Raji (cell line): ENCODE measurements at regions not wholly inside any gene's neighbourhood (a gene's known extent, or its start where the extent isn't known, plus 50 kb on each side); places are given as distances from the start of the nearest gene placed in this dataset.

ENCODE experiments used
- POLR2A ChIP-seq: IDR thresholded peaks from 2 replicates; pipeline ENCODE4 v1.6.1; 2011; ENCODE audit warnings: low read depth, low read length, control low read depth; ENCODE audit not compliant: insufficient read depth

DNA sequence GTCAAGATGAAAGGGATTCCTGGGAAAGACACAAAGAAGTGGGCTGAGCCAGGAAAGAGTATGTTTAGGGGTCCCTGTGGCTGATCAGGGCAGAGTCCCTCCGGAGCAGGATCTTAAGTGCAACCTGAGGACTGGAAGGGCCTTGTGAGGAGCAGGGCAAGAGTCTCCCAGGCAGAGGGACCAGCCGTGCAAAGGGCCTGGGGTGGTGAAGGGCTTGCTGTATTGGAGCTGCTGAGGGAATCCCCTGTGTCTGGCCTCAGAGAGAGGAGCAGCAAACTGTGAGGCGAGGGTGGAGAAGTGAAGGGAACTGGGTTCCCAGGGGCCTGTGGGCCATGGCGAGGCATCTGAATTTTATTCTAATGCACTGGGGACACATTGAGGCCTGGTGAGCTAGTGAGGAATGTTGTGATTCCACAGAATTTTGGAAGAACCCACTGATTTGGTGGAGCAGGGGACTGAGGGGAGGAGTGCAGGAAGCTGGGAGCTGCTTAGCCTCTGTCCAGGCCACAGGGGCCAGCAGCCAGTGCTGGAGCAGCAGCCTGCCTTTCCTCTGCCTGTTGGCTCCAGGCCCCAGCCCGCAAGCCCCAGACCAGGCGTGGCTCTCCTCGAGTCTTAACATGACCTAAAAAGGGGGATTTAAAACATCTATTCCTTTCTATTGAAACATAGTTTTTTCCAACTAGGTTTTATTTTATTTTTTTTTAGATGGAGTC is 138.4 kb upstream of the IGFBP3 start:
- TF ChIP-seq POLR2A: no peak

DNA sequence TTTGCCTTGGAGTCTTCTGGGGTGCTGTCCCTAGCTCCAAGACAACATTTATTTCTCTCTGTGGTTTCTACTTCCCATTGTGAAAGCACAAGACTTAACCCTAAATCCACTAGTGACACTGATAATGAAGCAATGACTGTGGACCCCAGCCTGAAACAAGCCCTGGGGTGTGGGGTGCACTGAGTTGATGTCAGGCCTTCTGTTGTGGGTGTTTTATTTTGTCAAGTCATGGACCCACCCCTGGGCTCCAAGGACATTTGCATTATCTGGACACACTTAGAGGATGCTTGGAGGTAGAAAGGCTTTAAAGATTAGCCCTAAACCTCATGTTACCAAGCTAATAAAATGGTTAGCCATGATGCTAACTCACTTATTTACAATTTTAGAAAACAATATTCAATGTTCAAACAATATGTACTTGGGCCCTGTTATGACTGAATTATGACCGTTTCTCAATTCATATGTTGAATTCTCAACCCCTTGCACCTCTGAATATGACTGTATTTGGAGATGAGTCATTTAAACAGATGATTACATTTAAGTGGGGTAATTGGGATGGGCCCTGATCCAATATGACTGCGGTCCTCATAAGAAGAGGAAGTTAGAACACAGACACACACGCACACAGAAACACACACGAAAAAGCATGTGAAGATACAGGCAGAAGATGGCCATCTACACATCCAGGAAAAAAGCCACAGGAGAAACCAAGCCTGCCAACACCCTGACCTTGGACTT is 137.2 kb upstream of the IGFBP3 start:
- no peak for TF ChIP-seq POLR2A

DNA sequence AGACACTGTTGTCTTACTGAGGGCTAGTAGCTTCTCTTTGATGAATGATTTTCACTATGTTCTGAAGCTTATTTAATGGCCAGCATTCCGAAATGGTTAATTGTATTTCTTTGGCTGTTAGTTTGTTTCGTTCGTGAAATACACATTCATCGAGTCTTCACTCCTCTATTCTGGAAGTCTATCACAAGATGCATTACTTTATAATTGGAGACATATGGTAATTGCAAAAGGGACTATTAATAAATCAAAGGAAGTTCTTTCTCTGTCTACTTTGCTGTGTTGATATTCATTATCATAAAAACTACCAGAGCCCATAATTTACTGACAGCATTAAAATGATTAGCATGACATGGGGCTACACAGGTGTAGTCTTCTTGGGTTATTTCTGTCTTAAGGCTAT is 133.8 kb upstream of the IGFBP3 start:
- TF ChIP-seq POLR2A: no peak

DNA sequence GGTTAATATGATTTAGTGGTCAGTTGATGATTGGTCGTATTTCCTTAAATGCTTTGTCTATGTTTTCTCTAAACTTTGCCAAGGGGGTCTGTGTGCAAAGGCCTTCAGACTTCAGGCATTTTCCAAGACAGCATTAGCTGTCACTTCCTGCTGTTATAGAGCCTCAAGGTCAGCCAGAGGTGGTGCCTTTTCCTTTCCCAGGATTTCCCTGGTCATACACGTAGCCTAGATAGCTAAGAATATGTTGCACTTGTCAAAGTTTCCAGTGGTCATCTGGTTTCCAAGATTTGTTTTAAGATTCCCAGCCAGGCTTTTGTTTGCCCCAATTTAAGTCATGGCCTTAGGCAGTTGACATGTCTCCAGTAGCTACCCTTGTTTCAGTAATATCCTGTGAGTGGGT is 133.2 kb upstream of the IGFBP3 start:
- no peak for TF ChIP-seq POLR2A

DNA sequence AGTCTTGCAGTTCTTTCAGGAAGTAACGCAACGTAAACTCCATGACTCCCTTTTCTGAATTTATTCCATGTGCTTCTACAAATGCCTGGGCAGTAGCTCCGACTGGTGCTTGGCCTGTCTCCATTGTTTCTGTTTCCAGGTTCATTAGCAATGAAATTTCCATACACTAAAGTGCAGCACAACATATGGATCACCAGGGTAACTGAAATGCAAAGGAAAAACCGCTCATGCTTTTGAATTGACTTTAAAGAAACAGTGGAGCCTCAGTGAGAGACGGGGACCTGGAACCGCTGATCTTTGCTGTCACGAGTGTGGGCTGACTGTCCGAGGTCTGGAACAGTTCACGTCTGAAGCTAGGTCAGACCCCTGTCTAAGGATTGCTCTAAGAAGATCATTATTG is 126.5 kb upstream of the IGFBP3 start:
- TF ChIP-seq POLR2A: no peak

DNA sequence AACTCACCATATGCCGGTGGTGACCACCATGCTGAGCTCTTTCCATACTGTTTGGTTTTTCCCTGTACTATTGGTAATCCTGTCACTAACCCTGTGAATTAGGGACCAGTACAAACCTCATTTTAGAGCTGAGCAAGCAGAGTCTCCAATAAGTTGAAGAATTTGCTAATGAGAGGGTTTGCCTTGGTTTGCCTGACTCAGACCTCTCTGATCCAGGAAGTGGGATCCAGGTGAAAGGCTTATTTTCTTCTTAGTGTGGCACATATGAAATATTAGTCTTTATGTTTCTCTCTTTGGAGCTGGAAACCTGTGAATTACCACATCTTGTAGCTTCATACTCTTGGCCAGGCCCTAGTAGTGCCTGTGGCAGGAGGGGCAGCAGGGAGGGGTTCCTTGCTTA is 114.1 kb upstream of the IGFBP3 start:
- TF ChIP-seq POLR2A: no peak

DNA sequence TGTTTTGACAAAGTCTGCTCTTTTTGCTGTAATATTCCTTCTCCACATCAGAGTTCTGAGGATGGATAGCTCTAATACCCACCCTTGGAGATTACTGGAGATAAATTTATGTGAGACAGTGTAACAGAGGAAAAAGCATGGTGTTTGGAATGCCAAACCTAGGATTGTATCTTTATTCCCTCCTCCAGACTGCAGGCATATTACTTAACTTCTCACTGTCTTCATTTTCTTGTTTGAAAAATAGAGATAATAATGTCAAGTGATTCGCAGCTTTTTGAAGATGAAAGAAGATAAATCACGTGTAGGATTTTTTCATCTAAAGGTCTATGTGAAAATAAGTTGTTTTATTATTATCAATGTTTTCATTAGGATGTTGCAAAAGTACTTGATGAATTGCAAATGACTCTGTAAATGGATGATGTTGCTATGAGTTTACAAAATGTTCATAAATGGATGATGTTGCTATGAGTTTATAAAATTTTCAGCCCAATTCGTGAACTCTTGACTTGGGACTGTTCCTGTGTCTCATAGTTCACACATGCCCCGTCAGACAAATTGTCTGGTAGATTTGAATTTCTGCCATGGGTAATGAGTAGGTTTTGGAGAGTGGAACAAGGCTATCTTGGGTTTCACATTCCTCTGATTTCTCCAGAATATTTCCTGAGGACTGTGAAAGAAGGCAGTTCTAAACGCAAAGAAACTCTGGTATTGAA is 113.1 kb upstream of the IGFBP3 start:
- no peak for TF ChIP-seq POLR2A

DNA sequence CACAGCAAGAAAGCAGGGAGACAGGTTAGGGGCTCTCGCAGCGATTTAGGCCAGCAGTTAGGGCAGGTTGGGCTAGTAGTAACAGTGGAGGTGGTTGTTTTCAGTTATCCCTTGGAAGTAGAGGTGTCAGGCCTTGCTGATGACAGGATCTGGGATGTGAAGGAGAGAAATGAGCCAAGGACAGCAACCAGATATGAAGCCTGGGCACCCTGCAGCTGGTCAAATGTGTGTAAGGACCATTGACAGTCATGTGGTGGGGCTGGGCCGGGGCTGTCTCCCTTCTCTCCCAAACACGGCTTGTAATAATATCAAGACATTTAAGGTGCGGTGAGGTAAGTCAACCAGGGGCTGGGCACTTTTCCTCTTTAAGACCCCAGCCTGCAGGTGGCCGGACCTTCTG is 112.5 kb upstream of the IGFBP3 start:
- TF ChIP-seq POLR2A: no peak

DNA sequence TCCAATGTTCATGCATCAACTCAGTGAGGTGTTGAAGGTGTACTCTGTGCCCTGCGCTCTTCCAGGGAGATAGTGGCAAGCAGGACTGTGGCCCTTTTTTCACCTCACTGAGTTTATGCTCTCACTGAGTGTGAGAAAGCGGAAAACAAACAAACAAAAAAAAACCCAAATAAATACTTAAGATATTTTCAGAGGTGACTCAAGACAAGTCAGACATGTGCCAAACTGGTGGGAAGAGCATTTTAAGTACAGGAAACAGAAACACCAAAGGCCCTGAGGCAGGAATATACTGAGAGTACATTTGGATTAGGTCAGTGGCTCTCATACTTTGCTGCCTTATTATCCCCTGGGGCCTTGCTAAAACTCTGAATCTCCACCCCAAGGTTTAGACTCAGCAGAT is 111.9 kb upstream of the IGFBP3 start:
- no peak for TF ChIP-seq POLR2A

DNA sequence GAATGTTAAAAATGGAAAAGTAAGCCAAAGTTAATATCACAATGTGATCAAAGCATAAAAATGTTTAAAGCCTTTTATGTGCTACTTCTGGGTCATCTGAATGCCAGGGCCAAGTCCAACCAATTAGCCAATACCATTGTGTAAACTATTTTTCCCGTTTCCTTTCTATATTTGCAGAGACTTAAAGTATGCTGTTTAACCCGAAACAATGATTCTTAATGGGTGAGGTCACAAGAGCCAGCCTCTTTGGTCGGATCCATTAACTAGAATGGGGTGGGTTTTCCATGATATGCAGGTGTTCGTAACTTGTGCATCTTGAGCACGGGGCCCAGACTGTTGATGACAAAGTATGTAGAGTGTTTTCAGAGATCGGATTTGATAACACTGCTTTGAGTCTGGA is 111.3 kb upstream of the IGFBP3 start:
- no peak for TF ChIP-seq POLR2A

DNA sequence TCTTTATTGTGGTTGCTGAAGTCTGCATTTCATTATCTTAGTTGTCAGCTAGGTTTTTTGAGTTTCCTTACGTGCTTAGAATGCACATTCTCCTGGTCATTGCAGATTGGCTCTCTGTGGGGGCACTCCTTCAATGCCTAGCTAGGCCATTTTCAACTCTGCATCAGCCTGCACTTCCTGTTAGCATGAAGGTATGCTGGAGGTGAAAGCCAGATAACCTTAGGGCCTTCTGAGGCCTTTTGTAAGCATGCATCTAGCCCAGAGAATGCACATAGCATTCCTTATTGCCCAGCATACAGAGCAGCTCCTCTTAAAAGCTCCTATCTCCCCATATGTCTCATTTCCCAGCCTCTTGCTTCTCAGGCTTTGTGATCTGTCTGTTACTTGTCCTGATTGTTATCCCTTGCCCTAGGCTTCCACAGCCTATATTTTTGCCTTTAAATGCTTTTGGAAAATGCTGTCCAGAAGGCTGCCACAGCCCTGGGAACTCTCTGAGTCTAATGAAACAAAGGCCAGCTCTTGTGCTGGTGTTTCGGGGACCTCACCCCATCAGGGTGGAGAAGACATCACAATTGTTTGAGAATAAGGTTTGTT is 108.1 kb upstream of the IGFBP3 start:
- TF ChIP-seq POLR2A: no peak

DNA sequence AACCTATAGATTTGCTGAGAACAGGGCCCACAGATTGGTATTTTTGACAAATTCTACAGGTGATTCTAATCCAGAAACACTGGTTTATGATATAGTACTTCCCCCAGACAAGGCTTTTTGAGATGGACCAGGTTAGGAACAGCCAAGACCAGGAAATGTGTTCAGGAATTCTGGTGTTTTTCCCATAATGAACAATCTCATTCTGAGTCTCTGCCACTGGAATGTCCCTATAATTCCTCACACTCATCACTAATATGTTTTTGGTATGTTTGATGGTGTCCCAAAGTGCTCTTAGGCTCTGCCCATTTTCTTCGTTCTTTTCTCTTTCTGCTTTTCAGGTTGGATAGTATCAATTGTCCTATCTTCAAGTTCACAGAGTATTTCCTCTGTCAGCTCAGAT is 107.2 kb upstream of the IGFBP3 start:
- TF ChIP-seq POLR2A: no peak

DNA sequence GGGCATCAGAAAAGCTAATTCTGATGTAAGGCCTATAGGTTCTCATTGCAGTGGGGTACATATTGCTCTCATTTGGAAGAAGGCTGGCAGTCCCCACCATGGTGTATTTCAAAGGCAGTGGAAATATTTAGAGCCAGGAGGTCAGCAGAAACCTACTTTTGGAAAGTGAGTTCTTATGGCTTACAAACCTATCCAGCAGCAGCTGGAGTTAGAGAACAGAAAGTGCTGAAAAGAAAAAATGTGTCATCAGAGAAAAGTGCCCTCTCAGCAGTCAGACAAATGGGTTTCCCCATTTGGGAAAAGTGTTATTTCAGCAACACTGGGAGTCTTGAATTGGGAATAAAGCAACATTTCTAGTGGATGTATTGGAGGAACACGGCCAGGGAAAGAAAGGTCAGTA is 105.7 kb upstream of the IGFBP3 start:
- TF ChIP-seq POLR2A: no peak

DNA sequence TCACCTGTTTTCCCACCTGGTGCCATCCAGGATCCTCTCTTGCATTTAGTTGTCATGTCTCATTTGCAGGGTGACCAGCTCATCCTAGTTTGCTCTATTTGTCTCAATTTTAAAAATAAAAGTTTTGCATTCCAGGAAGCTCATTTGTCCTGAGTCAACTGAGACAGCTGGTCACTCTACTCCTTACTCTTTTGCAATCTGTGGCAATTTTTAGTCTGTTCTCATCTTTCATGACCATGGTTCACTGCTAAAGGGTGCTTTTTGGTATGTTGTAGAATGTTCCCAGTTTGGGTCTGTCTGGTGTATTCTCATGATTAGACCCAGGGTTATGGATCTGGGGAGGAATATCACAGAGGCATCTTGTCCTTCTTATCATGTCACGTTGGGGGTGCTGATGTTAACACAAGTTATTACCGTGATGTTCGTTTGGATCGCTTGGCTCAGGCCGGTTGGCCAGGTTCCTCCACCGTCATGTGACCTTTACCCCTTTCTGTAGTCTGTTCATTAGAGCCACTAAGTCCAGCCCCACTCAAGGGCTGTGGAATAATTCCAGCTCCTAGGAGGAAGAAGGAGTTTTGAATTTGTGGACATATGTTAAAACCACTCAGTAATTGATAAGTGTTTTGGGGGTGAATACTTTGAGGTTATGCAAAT is 103.3 kb upstream of the IGFBP3 start:
- no peak for TF ChIP-seq POLR2A

DNA sequence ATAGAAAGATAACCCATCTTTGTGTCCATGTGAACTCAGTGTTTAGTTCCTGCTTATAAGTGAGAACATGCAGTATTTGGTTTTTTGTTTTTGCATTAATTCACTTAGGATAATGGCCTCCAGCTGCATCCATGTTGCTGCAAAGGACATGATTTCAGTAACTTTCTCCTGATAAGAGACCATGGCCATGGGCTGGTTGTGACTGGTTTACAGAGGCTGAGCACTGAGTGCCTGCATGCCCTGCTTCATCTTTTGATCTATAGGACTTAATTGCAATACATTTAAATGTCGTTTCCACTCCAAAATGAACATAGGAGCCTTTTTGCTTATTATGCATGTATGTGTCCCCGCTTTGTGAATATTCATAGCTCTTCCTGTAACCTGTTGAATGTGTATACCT is 101.3 kb upstream of the IGFBP3 start:
- TF ChIP-seq POLR2A: no peak
